NCI-H345 (cell line): ENCODE measurements at regions not wholly inside any gene's neighbourhood (a gene's known extent, or its start where the extent isn't known, plus 50 kb on each side); places are given as distances from the start of the nearest gene placed in this dataset.
"Not testable (repeated sequence)": the region's sequence is repeated elsewhere in the genome, so short reads cannot be mapped to it uniquely, and the experiment has no call there.

Source experiments
- DNase-seq: peaks from one replicate; lab custom pipeline; 2025; lab: John Stamatoyannopoulos, UW

DNA sequence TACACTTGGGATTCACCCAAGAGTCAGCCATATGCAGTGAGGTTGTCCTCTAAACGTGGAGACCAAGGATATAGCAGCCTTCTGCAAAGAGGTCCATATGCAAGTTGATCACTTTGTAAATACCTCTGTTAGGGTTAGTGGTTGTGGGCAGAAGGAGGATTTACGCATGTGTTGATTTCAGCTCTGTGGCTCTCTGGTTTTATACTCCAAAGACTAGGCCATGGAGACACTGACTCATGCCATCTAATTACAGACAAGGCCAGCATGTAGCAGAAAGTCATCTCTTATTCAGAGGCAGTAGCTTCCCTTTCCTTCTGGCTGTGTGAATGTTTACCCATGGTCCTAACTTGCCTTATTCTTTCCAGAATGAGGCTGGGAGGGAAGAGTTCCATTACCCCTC lies 140.9 kb upstream of the GOLGA6L4 start:
- not testable (repeated sequence) for DNase-seq

- DNase-seq = not testable (repeated sequence)
These were observed 138.5 kb upstream of the GOLGA6L4 start for GRCh38 chr15:84097053-84097452.

DNA sequence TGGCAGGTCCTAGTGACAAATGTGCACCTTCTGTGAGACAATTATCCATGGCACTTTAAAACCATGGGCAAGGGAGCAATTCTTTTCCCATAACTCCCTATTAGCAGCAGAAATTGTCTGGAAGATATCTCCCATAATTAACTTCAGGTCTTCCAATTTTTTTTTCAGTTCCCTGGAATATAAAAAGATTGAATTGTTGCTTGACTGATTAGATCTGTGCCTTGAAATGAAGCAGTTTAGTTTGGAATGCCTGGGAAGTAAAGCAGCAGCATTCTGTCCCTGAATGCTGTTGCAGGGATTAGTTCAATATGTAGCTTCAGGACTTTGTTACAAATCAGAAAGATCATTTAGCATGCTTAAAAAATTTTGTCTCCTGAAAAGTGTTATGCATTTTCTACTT lies 137.0 kb upstream of the GOLGA6L4 start:
- DNase-seq = no peak

DNA sequence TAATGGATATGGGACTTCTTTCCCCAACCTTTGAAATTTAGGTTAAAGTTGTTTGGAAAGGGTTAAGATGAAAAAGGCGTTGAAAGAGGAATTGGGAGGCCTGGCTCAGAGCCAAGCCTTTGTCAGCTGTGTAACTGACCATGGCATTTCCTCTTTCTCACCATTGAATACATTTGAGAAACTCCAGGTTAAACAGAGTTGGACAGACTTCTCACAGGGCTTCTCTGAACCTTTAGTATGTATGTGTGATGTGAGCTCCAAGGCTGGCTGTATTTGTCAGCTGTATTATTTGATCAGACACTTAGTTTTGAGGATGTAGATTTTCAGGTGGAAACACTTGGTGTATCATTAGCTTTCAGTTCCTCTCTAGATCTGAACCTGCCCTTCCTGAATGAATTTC lies 136.4 kb upstream of the GOLGA6L4 start:
- no peak for DNase-seq

- DNase-seq = no peak
These were observed 132.2 kb upstream of the GOLGA6L4 start for GRCh38 chr15:84103345-84103744.

DNA sequence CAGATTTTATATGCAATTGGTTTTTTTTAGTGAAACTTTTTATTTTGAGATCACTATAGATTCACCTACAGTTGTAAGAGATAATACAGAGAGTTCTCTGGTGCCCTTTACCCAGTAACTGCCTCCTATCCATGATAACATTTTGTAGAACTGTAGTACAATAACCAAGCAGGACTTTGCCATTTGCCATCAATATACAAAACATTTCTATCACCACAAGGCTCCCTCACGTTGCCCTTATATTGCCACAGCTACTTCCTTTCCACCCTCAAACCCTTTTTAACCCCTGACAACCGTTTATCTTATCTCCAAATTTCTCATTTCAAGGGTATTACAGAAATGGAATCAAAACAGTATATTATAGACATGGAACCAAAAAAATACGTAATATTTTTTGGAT lies 130.7 kb upstream of the GOLGA6L4 start:
- DNase-seq = no peak

DNA sequence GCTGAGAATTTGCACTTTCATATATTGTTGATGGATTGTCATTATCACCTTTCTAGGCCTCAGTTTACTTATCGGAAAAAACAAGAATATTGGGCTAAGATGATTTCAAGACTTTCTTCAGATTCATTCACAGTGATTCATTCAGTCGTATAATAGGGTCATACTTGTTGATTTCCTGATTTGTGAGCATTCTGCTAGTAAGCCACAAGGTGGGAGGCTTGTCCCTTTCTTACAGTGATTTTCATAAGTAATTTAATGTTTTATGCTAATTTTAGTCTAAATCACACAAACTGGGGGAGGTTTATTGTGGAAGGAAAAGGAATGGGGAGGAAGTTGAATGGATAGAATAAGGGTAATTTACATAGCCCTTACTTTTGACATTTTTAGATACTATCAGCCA lies 126.8 kb upstream of the GOLGA6L4 start:
- DNase-seq = no peak

DNA sequence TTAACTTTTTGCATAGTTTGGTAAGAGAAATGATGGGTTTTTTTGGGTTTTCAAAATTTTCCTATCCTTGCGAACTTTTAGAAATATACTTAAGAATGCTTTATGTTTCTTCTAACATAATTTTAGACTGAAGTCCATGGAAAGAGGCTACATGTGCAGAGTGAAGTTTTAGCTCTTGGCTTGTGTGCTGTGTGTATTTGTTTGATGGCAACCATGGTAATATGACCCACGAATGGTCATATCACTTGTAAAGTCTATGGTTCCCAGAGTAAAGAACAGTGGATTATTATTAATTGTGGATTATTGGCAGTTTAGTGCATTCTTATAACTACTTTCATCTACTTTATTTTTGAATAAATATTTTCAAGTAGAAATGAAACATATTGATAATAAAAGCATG lies 124.0 kb upstream of the GOLGA6L4 start:
- no peak for DNase-seq

- DNase-seq = no peak
These were observed 123.5 kb upstream of the GOLGA6L4 start for GRCh38 chr15:84112025-84112424.

GRCh38 chr15:84113919-84114318 lies 121.7 kb upstream of the GOLGA6L4 start:
- DNase-seq = no peak

DNA sequence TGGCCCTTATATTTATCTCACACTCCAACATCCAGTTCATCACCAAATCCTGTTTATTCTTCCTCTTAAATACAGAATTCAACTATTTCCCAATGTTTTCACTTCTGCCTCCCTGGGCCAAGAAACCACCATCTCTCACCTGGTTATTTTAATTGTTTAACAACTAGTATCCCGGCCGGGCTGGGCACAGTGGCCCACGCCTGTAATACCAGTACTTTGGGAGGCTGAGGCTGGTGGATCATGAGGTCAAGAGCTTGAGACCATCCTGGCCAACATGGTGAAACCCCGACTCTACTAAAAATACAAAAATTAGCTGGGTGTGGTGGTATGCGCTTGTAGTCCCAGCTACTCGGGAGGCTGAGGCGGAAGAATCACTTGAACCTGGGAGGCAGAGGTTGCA lies 120.9 kb upstream of the GOLGA6L4 start:
- not testable (repeated sequence) for DNase-seq

DNA sequence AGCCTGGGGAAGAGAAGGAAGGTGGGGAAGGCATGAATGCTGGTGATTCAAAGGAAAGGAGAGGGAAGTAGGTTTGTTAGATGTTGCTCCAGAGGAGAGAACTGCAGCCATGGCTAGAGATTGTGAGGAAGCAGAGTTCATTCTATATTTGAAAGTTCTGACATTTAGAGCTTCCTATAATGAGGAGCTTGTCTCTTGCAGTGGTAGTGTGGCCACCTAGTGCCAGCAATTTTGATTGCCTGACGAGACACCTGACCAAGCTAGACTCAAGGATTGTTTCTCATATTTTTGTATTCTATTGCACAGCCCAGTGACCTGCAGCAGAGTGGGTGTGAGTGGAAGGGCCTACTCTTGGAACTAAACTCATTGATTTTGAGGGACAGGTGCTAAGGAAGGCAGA lies 116.2 kb upstream of the GOLGA6L4 start:
- not testable (repeated sequence) for DNase-seq

GRCh38 chr15:84120903-84121302 lies 114.7 kb upstream of the GOLGA6L4 start:
- not testable (repeated sequence) for DNase-seq

- not testable (repeated sequence) for DNase-seq
These were observed 106.9 kb upstream of the GOLGA6L4 start for GRCh38 chr15:84128706-84129105.

GRCh38 chr15:84130098-84130831 lies 105.3 kb upstream of the GOLGA6L4 start:
- DNase-seq = not testable (repeated sequence)

- not testable (repeated sequence) for DNase-seq
These were observed 99.6 kb upstream of the GOLGA6L4 start for GRCh38 chr15:84135931-84136456.

DNA sequence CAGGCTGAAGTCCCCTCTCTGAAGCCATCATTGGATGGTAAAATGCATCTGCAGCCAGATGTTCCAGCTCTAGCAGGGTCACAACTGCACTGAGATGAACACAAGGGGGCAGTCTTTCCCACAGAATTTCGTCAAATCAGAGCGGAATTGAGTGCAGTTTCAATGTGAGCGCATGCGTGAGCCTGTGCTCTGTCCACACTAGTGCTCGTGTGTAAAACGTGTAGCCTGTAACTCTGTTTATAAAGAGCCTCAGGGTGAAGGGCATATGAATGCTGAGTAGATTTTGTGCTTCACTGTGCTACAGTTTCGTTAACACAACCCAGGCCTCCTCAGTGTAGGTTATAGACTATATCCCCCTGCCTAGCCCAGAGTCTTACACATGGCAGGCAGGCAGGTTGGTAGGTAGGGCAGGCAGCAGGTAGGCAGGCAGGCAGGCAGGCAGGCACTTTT lies 92.7 kb upstream of the GOLGA6L4 start:
- DNase-seq = peak; percentile 41

DNA sequence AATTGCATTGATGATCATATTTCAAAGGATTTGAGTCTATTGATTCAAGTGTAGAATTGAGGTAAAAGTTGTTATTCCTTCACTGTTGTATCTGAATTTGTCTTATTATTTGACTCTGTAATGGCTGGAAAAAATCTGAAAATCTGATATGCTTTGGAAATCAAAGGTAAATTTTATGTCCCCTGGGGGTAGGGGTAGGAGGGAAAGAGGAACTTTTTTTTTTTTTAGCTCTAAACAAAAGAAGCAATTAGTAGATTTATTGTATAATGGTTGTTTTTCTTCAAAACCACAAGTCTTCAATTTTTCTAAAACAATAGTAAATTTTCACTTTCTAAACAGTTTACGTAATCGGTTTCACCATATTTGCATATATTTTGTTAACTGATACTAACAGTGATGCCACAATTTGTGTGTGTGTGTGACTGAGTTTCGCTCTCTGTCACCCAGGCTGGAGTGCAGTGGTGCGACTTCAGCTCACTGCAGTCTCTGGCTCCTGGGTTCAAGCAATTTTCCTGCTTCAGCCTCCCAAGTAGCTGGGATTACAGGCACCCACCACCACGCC lies 91.7 kb upstream of the GOLGA6L4 start:
- DNase-seq = no peak

GRCh38 chr15:84144946-84145345 lies 90.6 kb upstream of the GOLGA6L4 start:
- not testable (repeated sequence) for DNase-seq

GRCh38 chr15:84146299-84146698 lies 89.3 kb upstream of the GOLGA6L4 start:
- DNase-seq = not testable (repeated sequence)

DNA sequence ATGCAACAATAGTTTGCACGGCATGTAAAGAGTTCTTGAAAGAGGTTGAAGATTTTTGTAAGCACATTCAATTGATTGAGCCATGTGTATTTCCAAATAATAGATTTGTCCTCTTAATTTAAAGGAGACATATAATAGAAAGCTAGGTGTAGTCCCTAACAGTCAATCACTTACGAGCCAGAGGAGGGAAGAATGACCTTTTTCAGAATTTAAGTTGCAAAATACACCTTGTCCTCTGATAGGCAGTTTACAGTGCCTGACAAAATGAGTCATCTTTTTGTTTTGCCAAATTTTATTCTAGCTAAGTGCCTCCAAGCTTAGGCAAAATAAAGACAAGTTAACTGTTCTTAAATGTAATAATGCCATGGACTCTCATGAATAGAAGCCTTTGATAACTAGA lies 88.3 kb upstream of the GOLGA6L4 start:
- DNase-seq = not testable (repeated sequence)

GRCh38 chr15:84151205-84151931 lies 84.2 kb upstream of the GOLGA6L4 start:
- no peak for DNase-seq
